C4-2B (cell line): ENCODE measurements at regions not wholly inside any gene's neighbourhood (a gene's known extent, or its start where the extent isn't known, plus 50 kb on each side); places are given as distances from the start of the nearest gene placed in this dataset.

Experiments
- H3K27ac ChIP-seq: fragments of 450-650 bp; 2 replicates; pipeline ENCODE4 v1.5.1; 2017
- CTCF ChIP-seq: fragments of 450-650 bp; conservative IDR thresholded peaks from 2 replicates; pipeline ENCODE4 v1.5.1; 2017; ENCODE audit warnings: mild to moderate bottlenecking
- ZFX ChIP-seq: fragments of 450-650 bp; IDR thresholded peaks from 2 replicates; pipeline ENCODE4 v1.6.1; 2017

DNA sequence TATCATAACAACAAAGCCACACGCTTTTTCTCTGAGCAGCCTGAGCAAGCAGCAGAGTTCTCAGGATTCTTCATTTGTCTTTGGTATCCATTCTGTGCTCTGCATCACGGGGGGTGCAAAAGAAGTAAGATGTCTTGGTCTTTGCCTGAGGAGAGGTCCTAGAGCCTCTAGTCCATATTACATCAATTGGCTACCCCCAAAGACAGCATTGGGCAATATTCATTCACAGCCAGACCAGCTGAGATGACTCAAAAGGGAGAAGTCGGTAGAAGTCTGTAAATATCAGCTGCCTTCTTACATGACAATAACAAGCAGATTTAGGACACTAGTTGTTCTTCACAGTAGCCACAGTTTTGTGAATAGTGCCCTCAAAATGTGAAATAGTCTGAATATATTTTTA is 66.6 kb downstream of the FZD1 start:
- TF ChIP-seq ZFX (no peak), CTCF (no peak)
- no peak overlapping the region for H3K27ac ChIP-seq

DNA sequence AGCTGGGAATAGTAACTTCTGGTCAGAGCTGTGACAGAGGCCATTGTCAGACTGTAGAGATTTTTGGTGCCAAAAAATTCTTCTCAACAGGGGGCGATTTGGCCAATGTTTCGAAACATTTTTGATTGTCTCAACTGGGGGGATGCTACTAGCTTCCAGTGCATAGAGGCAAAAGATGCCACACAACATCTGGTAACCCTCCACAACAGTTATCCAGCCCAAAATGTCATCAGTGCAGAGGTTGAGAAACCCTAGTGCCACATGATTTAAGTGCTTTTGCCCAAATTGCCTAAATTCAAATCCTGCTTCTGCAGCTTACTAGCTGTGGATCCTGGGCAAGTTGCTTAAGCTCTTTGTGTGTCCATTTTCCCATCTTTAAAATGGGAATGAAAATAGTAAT is 71.9 kb downstream of the FZD1 start:
- no peak overlapping the region for H3K27ac ChIP-seq
- TF ChIP-seq ZFX: no peak

DNA sequence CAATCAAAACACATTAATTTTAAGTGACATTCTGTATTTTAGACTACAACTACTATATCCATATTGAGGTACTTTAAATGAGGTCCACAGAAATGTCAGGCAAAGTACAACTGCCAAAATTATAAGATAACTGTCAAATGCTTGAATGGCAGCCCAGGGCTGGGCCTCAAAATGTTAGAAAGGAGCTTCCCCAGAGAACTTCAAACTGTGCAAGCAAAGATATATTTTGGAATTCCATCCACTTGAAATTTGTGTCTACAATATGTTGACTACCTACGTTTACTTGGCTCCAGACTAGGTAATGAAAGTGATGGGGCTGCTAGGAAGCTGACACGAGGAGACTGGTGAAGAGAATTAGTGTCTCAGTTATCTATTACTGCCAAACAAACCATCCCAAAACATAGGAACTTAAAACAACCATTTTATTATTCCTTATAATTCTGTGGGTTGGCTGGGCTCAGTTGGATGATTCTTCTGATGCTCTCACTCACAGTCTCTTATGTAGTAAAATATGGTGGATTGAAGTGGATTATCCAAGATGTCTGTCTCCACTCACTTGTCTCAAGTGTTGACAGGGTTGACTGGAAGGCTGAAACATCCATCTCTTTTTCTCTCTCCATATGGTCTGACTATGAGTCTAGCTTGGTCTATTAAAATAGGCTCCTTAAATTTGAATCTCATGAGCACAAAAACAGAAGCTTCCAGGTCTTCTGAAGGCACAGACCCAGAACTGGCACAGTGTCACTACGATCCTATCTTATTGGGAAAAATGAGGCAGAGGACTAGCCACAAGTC is 74.2 kb downstream of the FZD1 start:
- TF ChIP-seq CTCF (no peak), ZFX (no peak)
- no peak overlapping the region for H3K27ac ChIP-seq

GRCh38 chr7:91342346-91342745 is 78.1 kb downstream of the FZD1 start:
- no peak overlapping the region for H3K27ac ChIP-seq
- TF ChIP-seq ZFX (no peak), CTCF (no peak)

DNA sequence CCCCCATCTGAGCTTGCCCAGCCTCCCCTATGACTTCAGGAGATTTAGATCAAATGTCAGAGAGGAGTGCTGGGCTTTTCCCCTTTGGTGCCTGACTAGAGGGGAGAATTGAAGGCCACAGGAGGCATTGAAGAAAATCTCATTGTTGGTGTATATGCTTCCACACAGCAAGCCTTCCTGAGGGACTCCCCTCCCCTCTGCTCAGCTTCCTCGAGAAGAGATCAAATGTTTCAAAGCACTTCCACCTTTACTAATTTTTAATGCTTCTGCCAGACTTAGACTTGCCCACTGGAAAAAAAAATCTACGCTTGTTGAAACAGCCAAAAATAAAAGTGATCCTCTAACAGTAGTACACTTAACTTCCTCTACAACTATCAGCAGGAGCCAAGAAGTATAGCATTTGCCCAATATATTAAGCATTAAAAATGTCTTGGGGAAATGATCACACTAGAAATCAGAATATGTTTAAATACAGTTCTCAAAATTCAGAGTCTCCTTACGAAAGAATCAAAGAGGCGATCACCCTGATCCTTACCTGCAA is 79.3 kb downstream of the FZD1 start:
- TF ChIP-seq ZFX: no peak
- no peak for TF ChIP-seq CTCF
- H3K27ac ChIP-seq: no peak overlapping the region; the same call in 1 of the 2 replicates

DNA sequence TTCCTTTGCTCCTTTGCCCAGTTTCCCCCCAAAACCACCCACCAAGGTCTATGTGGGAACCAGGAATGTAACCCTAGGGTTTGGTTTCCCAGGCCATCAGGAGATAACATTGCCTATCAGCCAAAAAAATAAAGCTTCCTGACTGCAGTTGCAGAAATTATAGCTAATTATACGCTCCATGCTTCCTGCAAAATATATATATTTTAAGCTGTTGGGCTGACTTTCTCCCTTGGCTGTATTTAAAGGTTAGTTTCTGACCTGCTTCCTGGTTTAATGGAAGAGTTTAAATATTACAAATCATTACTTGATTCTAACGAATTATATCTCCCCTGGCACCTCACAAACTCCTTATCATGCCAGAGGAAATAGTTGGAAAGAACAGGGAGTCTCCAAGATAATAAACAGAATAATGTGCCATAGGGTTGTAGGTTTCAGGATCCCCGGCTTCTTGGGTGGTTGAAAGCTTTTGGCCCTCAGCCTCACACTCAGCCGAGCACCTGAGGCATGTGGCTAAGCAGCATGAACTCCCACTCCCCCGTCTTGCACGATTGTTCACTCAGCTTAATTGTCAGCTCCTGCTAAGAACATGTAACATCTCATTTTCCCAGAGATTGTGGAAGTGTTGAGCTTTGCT is 79.9 kb downstream of the FZD1 start:
- peak overlapping the region; percentile 12; the same call in 1 of the 2 replicates for H3K27ac ChIP-seq
- TF ChIP-seq CTCF: no peak
- TF ChIP-seq ZFX: no peak

GRCh38 chr7:91344911-91345310 is 80.7 kb downstream of the FZD1 start:
- no peak overlapping the region for H3K27ac ChIP-seq
- no peak for TF ChIP-seq ZFX
- no peak for TF ChIP-seq CTCF
